NCI-H2107 treated with DMSO at 0.1 percent for 48 hours (cell line): ENCODE measurements at regions not wholly inside any gene's neighbourhood (a gene's known extent, or its start where the extent isn't known, plus 50 kb on each side); places are given as distances from the start of the nearest gene placed in this dataset.

Experiments used
- DNase-seq: peaks from one replicate; lab custom pipeline; 2025; ENCODE audit not compliant: unreplicated experiment; lab: John Stamatoyannopoulos, UW

GRCh38 chr15:47273864-47274263 is 443.4 kb upstream of the SEMA6D start:
- no peak for DNase-seq

DNA sequence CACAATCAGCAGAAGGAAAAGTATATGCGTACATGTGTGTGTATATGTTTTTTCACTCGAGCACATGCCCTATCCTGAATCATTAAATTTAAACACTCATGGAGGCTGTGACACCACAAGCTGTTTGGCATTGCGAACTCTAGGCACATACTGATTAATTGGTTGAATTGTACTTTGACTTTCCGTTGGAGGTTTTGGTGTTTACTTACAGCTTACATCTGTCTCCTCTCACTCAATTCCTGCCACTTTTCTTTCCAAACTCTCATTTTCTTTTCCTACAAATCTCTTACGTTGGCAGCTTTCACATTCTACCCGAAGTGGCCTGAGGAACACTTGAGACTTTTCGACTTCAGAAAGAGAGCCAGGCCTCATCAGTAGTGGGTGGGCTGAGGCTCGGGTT is 434.1 kb upstream of the SEMA6D start:
- DNase-seq = no peak

- no peak for DNase-seq
These were observed 428.5 kb upstream of the SEMA6D start for GRCh38 chr15:47288794-47289193.

DNA sequence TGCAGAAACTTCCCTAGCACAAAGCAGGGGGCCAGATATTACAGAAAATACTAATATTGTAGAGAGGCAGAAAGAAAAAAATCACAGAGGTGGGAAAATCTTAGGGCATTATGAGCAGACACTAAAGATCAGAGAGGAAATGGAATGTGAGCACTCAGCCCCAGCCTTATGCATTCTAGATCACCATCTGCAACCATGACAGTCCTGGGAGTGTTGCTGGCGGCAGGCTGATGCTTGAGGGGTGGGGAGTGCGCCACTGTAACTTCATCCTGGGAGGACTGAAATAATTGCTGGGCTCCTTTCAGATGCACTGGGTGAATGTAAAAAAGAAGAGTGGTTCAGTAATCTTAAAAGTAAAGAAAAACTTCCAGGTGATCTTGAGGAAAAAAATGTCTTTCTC is 427.6 kb upstream of the SEMA6D start:
- DNase-seq = no peak

GRCh38 chr15:47291767-47292166 is 425.5 kb upstream of the SEMA6D start:
- no peak for DNase-seq

DNA sequence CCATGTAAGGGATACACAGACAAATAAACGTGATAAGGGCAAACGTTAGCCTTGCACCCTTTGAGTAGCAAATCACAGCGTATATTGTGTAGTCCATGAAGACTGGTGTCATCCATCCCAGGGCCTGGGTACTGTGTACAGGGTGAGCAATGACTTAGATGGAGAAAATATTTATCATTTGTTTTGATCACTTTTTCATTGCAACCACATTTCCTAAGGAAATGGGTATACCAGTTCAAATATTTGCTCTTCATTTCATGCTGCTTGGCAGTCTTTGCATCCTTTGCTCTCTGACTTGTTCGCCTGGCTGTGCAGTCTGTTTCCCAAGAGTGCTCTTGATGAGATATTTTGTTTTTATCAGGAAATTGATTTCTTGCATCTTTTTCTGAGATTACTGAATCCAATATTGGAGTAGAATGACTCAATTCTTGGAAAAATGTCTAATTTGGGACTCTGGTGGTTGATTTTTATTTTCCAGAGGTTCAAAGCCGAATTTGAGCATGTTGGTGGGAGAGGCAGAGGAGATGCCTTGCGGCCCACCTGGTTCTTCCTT is 424.6 kb upstream of the SEMA6D start:
- DNase-seq = no peak

DNA sequence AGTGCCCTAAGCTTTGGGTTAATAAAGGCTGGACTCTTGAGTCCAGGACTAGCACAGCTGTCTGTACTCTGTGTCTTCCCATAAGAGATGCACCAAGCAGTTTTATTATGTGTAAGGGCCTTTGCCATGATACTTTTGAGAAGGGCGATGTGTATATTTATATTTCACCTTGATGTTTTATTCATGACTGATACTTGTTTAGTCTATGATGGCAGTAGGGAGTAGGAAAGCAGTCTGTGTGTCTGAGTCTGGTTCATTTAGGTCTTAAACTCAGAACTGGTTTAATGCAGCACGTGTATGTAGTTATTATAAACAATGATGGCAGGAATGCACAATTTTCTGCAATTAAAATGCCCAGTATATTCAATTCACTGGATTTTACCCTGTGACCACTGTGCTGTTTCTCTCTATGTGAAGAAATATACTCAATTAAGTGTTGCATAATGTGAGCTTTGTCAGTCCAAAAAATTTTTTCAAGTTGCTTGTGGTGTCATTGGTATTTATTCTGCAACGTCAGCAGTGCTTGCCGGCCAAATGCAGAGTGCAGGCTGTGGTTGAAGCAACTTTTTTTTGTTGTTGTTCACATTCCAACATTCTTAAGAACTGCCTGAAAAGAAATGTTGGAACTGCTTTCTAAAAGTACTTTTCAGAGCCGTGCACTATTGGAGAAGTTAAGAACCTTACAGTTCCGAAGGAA is 423.7 kb upstream of the SEMA6D start:
- DNase-seq = no peak

GRCh38 chr15:47294765-47295259 is 422.5 kb upstream of the SEMA6D start:
- no peak for DNase-seq

- no peak for DNase-seq
These were observed 420.4 kb upstream of the SEMA6D start for GRCh38 chr15:47296881-47297280.

- DNase-seq = no peak
These were observed 417.4 kb upstream of the SEMA6D start for GRCh38 chr15:47299846-47300434.

- DNase-seq = no peak
These were observed 416.7 kb upstream of the SEMA6D start for GRCh38 chr15:47300596-47300995.

GRCh38 chr15:47301481-47301880 is 415.8 kb upstream of the SEMA6D start:
- peak; percentile 29 for DNase-seq

- no peak for DNase-seq
These were observed 412.6 kb upstream of the SEMA6D start for GRCh38 chr15:47304656-47305055.

- no peak for DNase-seq
These were observed 405.1 kb upstream of the SEMA6D start for GRCh38 chr15:47312161-47312560.

GRCh38 chr15:47326410-47327333 is 390.6 kb upstream of the SEMA6D start:
- no peak for DNase-seq

DNA sequence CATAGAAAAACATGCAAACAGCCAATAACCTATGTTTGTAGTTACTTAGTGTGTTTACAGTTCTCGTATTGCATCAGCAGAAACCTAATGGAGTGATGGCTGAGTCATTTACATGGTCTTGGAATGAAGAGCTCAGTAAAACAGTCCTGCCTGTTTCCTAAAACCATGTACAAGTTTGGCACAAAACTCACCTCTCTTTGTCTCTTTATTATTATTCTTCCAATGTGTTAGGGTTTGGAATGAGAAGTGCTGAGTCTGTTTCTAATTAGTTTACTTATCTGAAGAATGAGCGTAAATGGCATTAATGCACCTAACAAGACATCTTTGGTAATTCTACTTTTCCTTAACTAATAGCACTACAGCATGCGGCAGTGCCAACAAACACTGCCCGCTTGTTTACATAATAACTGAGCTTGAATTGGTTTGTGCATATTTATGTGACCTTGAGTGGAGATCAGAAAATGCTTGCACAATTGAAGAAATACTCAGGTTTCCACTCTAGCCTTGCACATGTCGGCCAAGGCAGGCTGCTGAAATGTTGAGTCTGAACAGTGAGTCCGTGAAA is 385.4 kb upstream of the SEMA6D start:
- peak; percentile 62 for DNase-seq

DNA sequence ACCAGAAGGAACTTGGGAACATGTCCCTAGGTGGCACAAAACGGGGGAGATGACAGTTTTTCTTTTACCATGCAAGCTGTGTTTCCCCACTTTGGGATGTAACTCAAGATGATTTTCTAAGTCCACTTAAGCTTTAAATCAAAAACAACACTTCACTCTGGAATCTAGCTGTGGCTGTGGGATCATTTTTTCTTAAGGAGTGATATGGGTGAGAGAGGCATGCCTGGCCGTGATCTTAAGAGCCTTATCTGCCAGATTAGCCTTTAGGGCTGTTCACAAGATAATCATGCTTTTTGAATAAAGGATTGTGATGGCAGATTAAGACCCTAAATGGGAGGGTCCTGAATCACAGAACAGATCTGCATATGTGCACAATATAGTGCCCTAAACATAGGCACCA is 384.8 kb upstream of the SEMA6D start:
- no peak for DNase-seq

- DNase-seq = no peak
These were observed 383.6 kb upstream of the SEMA6D start for GRCh38 chr15:47333734-47334133.

DNA sequence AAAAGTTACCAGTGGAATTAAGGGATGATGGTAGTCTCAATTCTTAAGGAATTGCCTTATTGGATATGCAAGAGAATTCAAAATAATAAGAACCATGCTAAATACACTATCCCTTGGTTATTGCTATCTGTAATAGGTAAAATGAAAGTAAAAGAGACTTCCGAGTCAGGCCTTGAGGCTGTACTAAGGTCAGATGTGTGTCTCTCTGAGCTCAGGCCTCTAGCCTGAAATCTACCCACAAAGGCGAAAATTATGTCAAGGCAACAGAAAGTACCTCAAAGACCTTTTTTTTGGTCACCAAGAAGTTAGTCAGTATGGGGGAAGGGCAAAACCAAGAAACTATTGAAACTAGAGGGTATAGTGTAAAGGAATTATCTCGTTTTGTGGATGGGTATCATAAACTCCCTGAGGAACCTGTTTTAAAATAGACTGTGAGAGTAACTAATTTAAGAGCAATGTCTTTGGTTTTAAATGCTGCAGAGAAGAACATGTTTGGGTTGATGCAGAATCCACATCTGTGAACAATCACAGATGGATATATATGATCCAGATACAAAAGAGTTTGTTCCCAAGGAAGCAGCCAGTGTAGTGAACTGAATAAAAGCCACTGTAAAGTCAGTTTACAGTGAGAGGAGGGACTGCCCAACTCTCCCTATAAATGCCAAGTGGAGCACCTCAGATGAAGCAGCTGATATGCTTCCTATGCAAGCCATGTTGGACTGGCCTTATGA is 382.3 kb upstream of the SEMA6D start:
- no peak for DNase-seq

DNA sequence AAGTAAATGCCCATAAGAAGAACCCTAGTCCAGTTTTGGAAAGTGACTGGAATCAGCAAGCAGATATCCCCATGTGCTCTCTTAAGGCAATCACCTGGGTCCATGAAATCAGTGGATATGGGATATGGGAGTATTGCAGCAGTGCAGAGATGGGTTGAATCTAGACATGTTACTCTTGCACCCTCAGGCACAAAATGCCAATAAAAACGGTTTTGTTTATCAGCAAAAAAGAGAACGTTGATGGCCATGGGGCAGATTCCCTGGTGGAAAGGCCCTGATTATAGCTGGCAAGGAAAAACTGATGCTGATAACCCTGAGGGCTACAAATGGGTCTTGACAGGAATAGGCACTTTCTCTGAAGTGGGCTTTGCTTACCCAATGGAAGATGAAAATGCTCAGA is 380.2 kb upstream of the SEMA6D start:
- DNase-seq = no peak
